ENCODE measurements at regions not wholly inside any gene's neighbourhood (a gene's known extent, or its start where the extent isn't known, plus 50 kb on each side); places are given as distances from the start of the nearest gene placed in this dataset.

GRCh38 chr11:95352733-95353346 lies 121.8 kb upstream of the SESN3 start:
- no TSS peak for BruUV-seq (replicated peaks)

More at GRCh38 chr11:95352733-95353346, 121.8 kb upstream of the SESN3 start:
- in situ Hi-C loops (cut with MboI; ENCODE audit: low sequenced_read_pairs): no loop called here
- no peak overlapping the region for H2AK9ac ChIP-seq (replicated peaks; ENCODE audit: low read depth, low read length, poor library complexity)
- intact Hi-C loops (cut with micrococcal nuclease): no loop called here
- H2AK5ac ChIP-seq (ENCODE audit: low read depth, low read length): no peak overlapping the region
- no peak overlapping the region for H3K14ac ChIP-seq (replicated peaks; ENCODE audit: low read depth, low read length)
- WGBS, 2 experiments (ENCODE audit: extremely low coverage in 2 of 2, insufficient read length in 1 of 2): no CpG with 5 or more reads among the region's 2 CpGs
- no peak overlapping the region for H4K5ac ChIP-seq (ENCODE audit: low read depth, low read length)
- no peaks in the 10 kb centered on the region for H3K36me3 ChIP-seq (ENCODE audit: control insufficient read depth, insufficient read depth, low read length)
- dilution Hi-C loops (cut with HindIII; ENCODE audit: low sequenced_read_pairs, unreplicated experiment): no loop called here
- H4K20me1 ChIP-seq (ENCODE audit: insufficient read depth, low read length): no peaks in the 10 kb centered on the region
- no peak overlapping the region for H2BK20ac ChIP-seq (ENCODE audit: low read depth, low read length)
- ChIA-PET CTCF (no interaction called here), POLR2A (ENCODE audit: unreplicated experiment) (interaction anchor here (0.6 kb wide), 1 partner anchor 52 kb away, joined by 3 read pairs; no protein-coding TSS in a partner anchor)
- no peak overlapping the region for H2BK120ac ChIP-seq (ENCODE audit: low read depth, low read length)
- no peaks in the 10 kb centered on the region for H3K4me1 ChIP-seq (ENCODE audit: control insufficient read depth, insufficient read depth, low read length)
- no peaks in the 10 kb centered on the region for H3K9me3 ChIP-seq (ENCODE audit: control insufficient read depth, insufficient read depth, low read length)
- no peak overlapping the region for H2BK15ac ChIP-seq (ENCODE audit: low read depth, low read length)
- H2BK5ac ChIP-seq (ENCODE audit: low read depth, low read length, poor library complexity, severe bottlenecking): no peak overlapping the region
- no peaks in the 10 kb centered on the region for H3K79me1 ChIP-seq (ENCODE audit: low read depth in 1 of 2, low read length in 2 of 2)
- no peak overlapping the region for H4K91ac ChIP-seq (ENCODE audit: insufficient read depth, low read depth, low read length)
- H3K4me3 ChIP-seq (ENCODE audit: insufficient read depth, low read depth, low read length): no peak overlapping the region
- no peak overlapping the region for H3K23ac ChIP-seq (ENCODE audit: low read depth, low read length)
- H3K4me2 ChIP-seq (ENCODE audit: low read depth, low read length): no peak overlapping the region
- H3K18ac ChIP-seq (ENCODE audit: low read depth, low read length): no peak overlapping the region
- H3K27ac ChIP-seq (ENCODE audit: insufficient read depth, low read length): no peak overlapping the region
- TF ChIP-seq USF2 (IDR thresholded peaks at IDR 0.05; ENCODE audit: low read depth, low read length) (no peak), FOS (IDR thresholded peaks at IDR 0.05; ENCODE audit: low read depth, low read length) (no peak), POLR2A (IDR thresholded peaks at IDR 0.05; ENCODE audit: low read depth, low read length) (no peak), CHD1 (IDR thresholded peaks at IDR 0.05; ENCODE audit: low read depth, low read length) (no peak), NFE2L2 (IDR thresholded peaks at IDR 0.05; ENCODE audit: low read depth, low read length) (no peak), MXI1 (IDR thresholded peaks at IDR 0.05; ENCODE audit: borderline replicate concordance, low read depth, low read length) (no peak), RAD21 (IDR thresholded peaks at IDR 0.05; ENCODE audit: low read length) (no peak), RFX5 (IDR thresholded peaks at IDR 0.05; ENCODE audit: low read depth, low read length) (no peak), CEBPB (IDR thresholded peaks at IDR 0.05; ENCODE audit: low read depth, low read length) (no peak), RCOR1 (IDR thresholded peaks at IDR 0.05; ENCODE audit: insufficient replicate concordance, low read length) (no peak), MAZ (IDR thresholded peaks at IDR 0.05; ENCODE audit: borderline replicate concordance, low read depth, low read length) (no peak), ELK1 (IDR thresholded peaks at IDR 0.05; ENCODE audit: borderline replicate concordance, low read depth, low read length) (no peak), MAFK (IDR thresholded peaks at IDR 0.05; ENCODE audit: low read depth, low read length) (no peak), BHLHE40 (IDR thresholded peaks at IDR 0.05; ENCODE audit: low read depth, low read length) (no peak), CTCF (conservative IDR thresholded peaks at IDR 0.05; ENCODE audit: low read depth, low read length) (no peak), SMC3 (IDR thresholded peaks at IDR 0.05; ENCODE audit: low read depth, low read length) (no peak)
- ATAC-seq (ENCODE audit: low read depth) (no peak), DNase-seq (no peak)
- H3K9me1 ChIP-seq (ENCODE audit: insufficient read depth, low read length): no peaks in the 10 kb centered on the region
- H3K27me3 ChIP-seq (ENCODE audit: control insufficient read depth, insufficient read depth, low read length): peaks cover 2% of the 10 kb centered on the region
- no peak overlapping the region for H3K56ac ChIP-seq (ENCODE audit: extremely low read depth, insufficient read depth, low read length)
- H4K8ac ChIP-seq (ENCODE audit: low read depth in 2 of 2, low read length in 2 of 2): no peak overlapping the region
- H2AFZ ChIP-seq (replicated peaks; ENCODE audit: low read length, poor library complexity): no peak overlapping the region
- no peak overlapping the region for H3K4ac ChIP-seq (ENCODE audit: low read depth, low read length)
- H3K9ac ChIP-seq (ENCODE audit: low read depth, low read length): no peak overlapping the region

Data from IMR-90 (cell line).